GM18868 (cell line): ENCODE measurements at regions not wholly inside any gene's neighbourhood (a gene's known extent, or its start where the extent isn't known, plus 50 kb on each side); places are given as distances from the start of the nearest gene placed in this dataset.
"Not testable (repeated sequence)": the region's sequence is repeated elsewhere in the genome, so short reads cannot be mapped to it uniquely, and the experiment has no call there.

Experiments
- ATAC-seq: cut with Tn5 transposase; IDR thresholded peaks from one replicate; pipeline ENCODE4 v1.9.1; 2021; ENCODE audit warnings: mild to moderate bottlenecking, moderate library complexity; ENCODE audit not compliant: unreplicated experiment

- ATAC-seq = no peak
Observed at GRCh38 chr9:126056312-126057021, 270.2 kb upstream of the MVB12B start.

- ATAC-seq = no peak
Observed at GRCh38 chr9:126057121-126057825, 269.4 kb upstream of the MVB12B start.

GRCh38 chr9:126058011-126058531, 268.6 kb upstream of the MVB12B start:
- ATAC-seq = no peak

- ATAC-seq = no peak
Observed at GRCh38 chr9:126058591-126058990, 268.0 kb upstream of the MVB12B start.

GRCh38 chr9:126061575-126061974, 265.1 kb upstream of the MVB12B start:
- no peak for ATAC-seq

- no peak for ATAC-seq
Observed at GRCh38 chr9:126062158-126062886, 264.3 kb upstream of the MVB12B start.

- ATAC-seq = no peak
Observed at GRCh38 chr9:126063326-126063725, 263.3 kb upstream of the MVB12B start.

- no peak for ATAC-seq
Observed at GRCh38 chr9:126066131-126066530, 260.5 kb upstream of the MVB12B start.

GRCh38 chr9:126067031-126067734, 259.4 kb upstream of the MVB12B start:
- no peak for ATAC-seq

- ATAC-seq = no peak
Observed at GRCh38 chr9:126068534-126069230, 257.9 kb upstream of the MVB12B start.

GRCh38 chr9:126069400-126069955, 257.2 kb upstream of the MVB12B start:
- no peak for ATAC-seq

GRCh38 chr9:126070058-126070655, 256.5 kb upstream of the MVB12B start:
- no peak for ATAC-seq

- ATAC-seq = no peak
Observed at GRCh38 chr9:126071076-126071750, 255.4 kb upstream of the MVB12B start.

GRCh38 chr9:126077656-126078055, 249.0 kb upstream of the MVB12B start:
- ATAC-seq = not testable (repeated sequence)

GRCh38 chr9:126080641-126081040, 246.0 kb upstream of the MVB12B start:
- no peak for ATAC-seq

GRCh38 chr9:126081746-126082145, 244.9 kb upstream of the MVB12B start:
- ATAC-seq = no peak

- no peak for ATAC-seq
Observed at GRCh38 chr9:126084008-126084407, 242.6 kb upstream of the MVB12B start.

GRCh38 chr9:126084696-126085095, 241.9 kb upstream of the MVB12B start:
- ATAC-seq = no peak

- ATAC-seq = no peak
Observed at GRCh38 chr9:126085170-126085569, 241.5 kb upstream of the MVB12B start.
